OCI-LY3 (cell line): ENCODE measurements at regions not wholly inside any gene's neighbourhood (a gene's known extent, or its start where the extent isn't known, plus 50 kb on each side); places are given as distances from the start of the nearest gene placed in this dataset.
A peak's percentile ranks its signal among the peaks of the same experiment; 100 is the strongest.

Experiments used
- H2AFZ ChIP-seq: fragments of 200-600, 300-600 bp; shearing (Covaris generic); 2 replicates; pipeline ENCODE4 v1.6.0; 2014; ENCODE audit warnings: antibody characterized with exemption, low read depth, low read length
- H3K27ac ChIP-seq: fragments of 200-600, 300-600 bp; sonication (generic); 2 replicates; pipeline ENCODE4 v1.5.1; 2014; ENCODE audit warnings: mild to moderate bottlenecking, low read length, moderate library complexity, mixed read lengths
- H3K27me3 ChIP-seq: fragments of 200-600, 300-600 bp; sonication (generic); 2 replicates; pipeline ENCODE4 v1.6.1; 2014; ENCODE audit warnings: low read depth, low read length, mixed read lengths
- H3K36me3 ChIP-seq: fragments of 200-600, 300-600 bp; sonication (generic); replicated peaks from 2 replicates; pipeline ENCODE3; 2014; ENCODE audit warnings: low read depth, low read length, mixed read lengths
- H3K4me1 ChIP-seq: fragments of 300-600, 200-600 bp; sonication (generic); 2 replicates; pipeline ENCODE4 v1.6.1; 2014; ENCODE audit warnings: low read length, mixed read lengths
- H3K4me2 ChIP-seq: fragments of 200-600, 300-600 bp; sonication (generic); 2 replicates; pipeline ENCODE4 v1.6.1; 2014; ENCODE audit warnings: low read length, mixed read lengths
- H3K4me3 ChIP-seq: fragments of 300-600, 200-600 bp; sonication (generic); 2 replicates; pipeline ENCODE4 v1.5.1; 2014; ENCODE audit warnings: antibody characterized with exemption, mild to moderate bottlenecking, low read length, moderate library complexity
- H3K79me2 ChIP-seq: fragments of 300-600, 200-600 bp; shearing (Covaris generic); 2 replicates; pipeline ENCODE4 v1.6.1; 2014; ENCODE audit warnings: mild to moderate bottlenecking, low read length, mixed read lengths
- H3K9ac ChIP-seq: fragments of 300-600, 200-600 bp; shearing (Covaris generic); 2 replicates; pipeline ENCODE4 v1.6.0; 2014; ENCODE audit warnings: mild to moderate bottlenecking, low read length, moderate library complexity
- H3K9me3 ChIP-seq: fragments of 200-600, 300-600 bp; shearing (Covaris generic); 2 replicates; pipeline ENCODE4 v1.6.1; 2014; ENCODE audit warnings: low read length, mixed read lengths; ENCODE audit not compliant: insufficient read depth
- H4K20me1 ChIP-seq: fragments of 200-600, 300-600 bp; sonication (generic); 2 replicates; pipeline ENCODE4 v1.6.1; 2016; ENCODE audit warnings: low read length, mixed read lengths; ENCODE audit not compliant: insufficient read depth
- EZH2phosphoT487 ChIP-seq: fragments of 200-600 bp; shearing (Covaris generic); IDR thresholded peaks from 2 replicates; pipeline ENCODE4 v1.6.1; 2018; ENCODE audit warnings: antibody characterized with exemption, mixed run types, low read depth
- TF ChIP-seq, protein P1 (sequence below): fragments of 200-600, 300-600 bp; sonication (generic); IDR thresholded peaks from 2 replicates; pipeline ENCODE4 v1.5.1; 2014; ENCODE audit warnings: antibody characterized with exemption, low read length, low read depth

DNA sequence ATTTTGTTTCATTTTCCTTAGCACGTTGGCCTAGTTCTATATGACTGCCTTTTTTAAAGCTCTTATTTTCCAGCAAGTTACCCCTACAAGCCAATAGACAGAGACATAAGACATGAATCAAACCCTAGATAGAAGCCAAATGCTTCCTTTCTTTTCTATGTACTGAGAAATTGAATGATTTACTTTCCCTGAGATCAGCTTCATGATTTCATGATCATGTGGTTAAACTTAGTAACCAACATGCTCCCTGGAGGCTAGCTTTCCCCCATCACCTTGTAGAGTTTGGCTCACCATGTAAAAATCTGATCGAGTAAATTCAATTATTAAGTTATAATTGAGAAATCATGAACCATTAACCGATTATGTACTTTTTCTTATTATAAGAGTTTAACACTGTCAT is 148.1 kb upstream of the LRIG3 start:
- TF ChIP-seq EZH2phosphoT487 = no peak
- TF ChIP-seq, protein P1, sequence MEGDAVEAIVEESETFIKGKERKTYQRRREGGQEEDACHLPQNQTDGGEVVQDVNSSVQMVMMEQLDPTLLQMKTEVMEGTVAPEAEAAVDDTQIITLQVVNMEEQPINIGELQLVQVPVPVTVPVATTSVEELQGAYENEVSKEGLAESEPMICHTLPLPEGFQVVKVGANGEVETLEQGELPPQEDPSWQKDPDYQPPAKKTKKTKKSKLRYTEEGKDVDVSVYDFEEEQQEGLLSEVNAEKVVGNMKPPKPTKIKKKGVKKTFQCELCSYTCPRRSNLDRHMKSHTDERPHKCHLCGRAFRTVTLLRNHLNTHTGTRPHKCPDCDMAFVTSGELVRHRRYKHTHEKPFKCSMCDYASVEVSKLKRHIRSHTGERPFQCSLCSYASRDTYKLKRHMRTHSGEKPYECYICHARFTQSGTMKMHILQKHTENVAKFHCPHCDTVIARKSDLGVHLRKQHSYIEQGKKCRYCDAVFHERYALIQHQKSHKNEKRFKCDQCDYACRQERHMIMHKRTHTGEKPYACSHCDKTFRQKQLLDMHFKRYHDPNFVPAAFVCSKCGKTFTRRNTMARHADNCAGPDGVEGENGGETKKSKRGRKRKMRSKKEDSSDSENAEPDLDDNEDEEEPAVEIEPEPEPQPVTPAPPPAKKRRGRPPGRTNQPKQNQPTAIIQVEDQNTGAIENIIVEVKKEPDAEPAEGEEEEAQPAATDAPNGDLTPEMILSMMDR = no peak
- Histone ChIP-seq H3K9ac (no peak overlapping the region), H3K4me1 (no peaks in the 10 kb centered on the region), H3K36me3 (no peaks in the 10 kb centered on the region), H3K4me3 (no peak overlapping the region), H2AFZ (no peak overlapping the region), H3K27me3 (no peaks in the 10 kb centered on the region), H3K27ac (no peak overlapping the region), H3K9me3 (no peaks in the 10 kb centered on the region), H3K4me2 (no peak overlapping the region), H4K20me1 (no peaks in the 10 kb centered on the region), H3K79me2 (no peaks in the 10 kb centered on the region)

- H3K4me3 ChIP-seq = no peak overlapping the region
- H3K36me3 ChIP-seq = no peaks in the 10 kb centered on the region
- H3K4me2 ChIP-seq = no peak overlapping the region
- TF ChIP-seq, protein P1 = no peak
- TF ChIP-seq EZH2phosphoT487 = no peak
- no peaks in the 10 kb centered on the region for H3K4me1 ChIP-seq
- H3K9me3 ChIP-seq = no peaks in the 10 kb centered on the region
- H3K27ac ChIP-seq = no peak overlapping the region
- no peak overlapping the region for H3K9ac ChIP-seq
- H3K79me2 ChIP-seq = no peaks in the 10 kb centered on the region
- no peaks in the 10 kb centered on the region for H4K20me1 ChIP-seq
- no peaks in the 10 kb centered on the region for H3K27me3 ChIP-seq
- no peak overlapping the region for H2AFZ ChIP-seq
Observed at GRCh38 chr12:59067083-59067482, 146.8 kb upstream of the LRIG3 start.

GRCh38 chr12:59066445-59066844 is 146.1 kb upstream of the LRIG3 start:
- no peaks in the 10 kb centered on the region for H3K4me1 ChIP-seq
- H3K4me2 ChIP-seq = no peak overlapping the region
- H3K9me3 ChIP-seq = no peaks in the 10 kb centered on the region
- H3K79me2 ChIP-seq = no peaks in the 10 kb centered on the region
- H3K9ac ChIP-seq = no peak overlapping the region
- H3K36me3 ChIP-seq = no peaks in the 10 kb centered on the region
- no peak overlapping the region for H3K4me3 ChIP-seq
- TF ChIP-seq EZH2phosphoT487 = no peak
- TF ChIP-seq, protein P1 = no peak
- no peaks in the 10 kb centered on the region for H3K27me3 ChIP-seq
- no peaks in the 10 kb centered on the region for H4K20me1 ChIP-seq
- H2AFZ ChIP-seq = no peak overlapping the region
- H3K27ac ChIP-seq = no peak overlapping the region

GRCh38 chr12:59059088-59059935 is 139.0 kb upstream of the LRIG3 start:
- H3K36me3 ChIP-seq = no peaks in the 10 kb centered on the region
- no peak overlapping the region for H2AFZ ChIP-seq
- H3K27ac ChIP-seq = no peak overlapping the region
- no peaks in the 10 kb centered on the region for H3K9me3 ChIP-seq
- no peaks in the 10 kb centered on the region for H4K20me1 ChIP-seq
- no peak overlapping the region for H3K9ac ChIP-seq
- no peaks in the 10 kb centered on the region for H3K27me3 ChIP-seq
- H3K79me2 ChIP-seq = no peaks in the 10 kb centered on the region
- peak overlapping the region; percentile 25; the same call in 1 of the 2 replicates for H3K4me2 ChIP-seq
- TF ChIP-seq EZH2phosphoT487 = no peak
- TF ChIP-seq, protein P1 = no peak
- no peak overlapping the region for H3K4me3 ChIP-seq
- H3K4me1 ChIP-seq = peaks cover 20% of the 10 kb centered on the region
